ENCODE measurements at regions not wholly inside any gene's neighbourhood (a gene's known extent, or its start where the extent isn't known, plus 50 kb on each side); places are given as distances from the start of the nearest gene placed in this dataset.

- Histone ChIP-seq H2AFZ (ENCODE audit: low read depth, low read length) (no peak overlapping the region), H3K9me1 (ENCODE audit: control insufficient read depth, insufficient read depth, low read length) (no peaks in the 10 kb centered on the region), H3K4me1 (replicated peaks in 1 of 2; ENCODE audit: control insufficient read depth in 2 of 2, insufficient read depth in 2 of 2, low read length in 2 of 2) (peaks cover 11 to 55% of the 10 kb centered on the region in 2 experiments), H3K9ac (ENCODE audit: insufficient read depth in 1 of 2, low read depth in 2 of 2, low read length in 2 of 2) (peak overlapping the region in 1 of 2 experiments; percentile 41; a peak in 2 of 4 replicates), H3K4me2 (ENCODE audit: insufficient read depth, low read length) (peak overlapping the region; percentile 76), H3K4me3 (no peak overlapping the region), H3K27me3 (ENCODE audit: control insufficient read depth in 2 of 2, insufficient read depth in 2 of 2, low read length in 2 of 2) (no peaks in the 10 kb centered on the region), H3K27ac (ENCODE audit: extremely low read depth, low read depth, low read length) (peak overlapping the region; percentile 97), H3K79me2 (ENCODE audit: control insufficient read depth, insufficient read depth, low read length) (peaks cover 3% of the 10 kb centered on the region; the same call in 1 of the 3 replicates), H3K36me3 (ENCODE audit: control insufficient read depth, insufficient read depth, low read length) (no peaks in the 10 kb centered on the region), H3K9me3 (replicated peaks; ENCODE audit: control insufficient read depth, insufficient read depth, low read depth, low read length) (no peaks in the 10 kb centered on the region), H4K20me1 (replicated peaks; ENCODE audit: control insufficient read depth, insufficient read depth, low read length) (no peaks in the 10 kb centered on the region)
- in situ Hi-C loops (cut with MboI) = loop anchor here (5.0 kb wide), 2 partner anchors 58 to 67 kb away; no protein-coding TSS in a partner anchor
- ATAC-seq (no peak), DNase-seq (ENCODE audit: extremely low read depth in 1 of 4, low spot score in 3 of 4) (no peak), FAIRE-seq (no peak)
- 7% methylated on average over 2 of the region's 2 CpGs for WGBS (ENCODE audit: insufficient coverage, low coverage, missing lambda C conversion rate)
- BruUV-seq (replicated peaks) = no TSS peak
- intact Hi-C loops (cut with micrococcal nuclease) = loop anchor here (1.0 to 2.0 kb wide), 2 partner anchors 59 to 73 kb away; no protein-coding TSS in a partner anchor
- POLR2A ChIA-PET = interaction anchor here (0.6 to 2.6 kb wide), 12 partner anchors 9 to 353 kb away, joined by 3 to 9 read pairs (median 4); no protein-coding TSS in a partner anchor
- CTCF ChIA-PET (ENCODE audit: low intra/inter-chr PET ratio) = no interaction called here
- TF ChIP-seq KDM1A (IDR thresholded peaks at IDR 0.05) (no peak), ZNF232 (CRISPR knock-in tag; IDR thresholded peaks at IDR 0.05) (no peak), ETV1 (tag; conservative IDR thresholded peaks at IDR 0.05; ENCODE audit: low read depth) (no peak), NFRKB (IDR thresholded peaks at IDR 0.05; ENCODE audit: low read depth) (no peak), XRCC3 (IDR thresholded peaks at IDR 0.05) (no peak), NR2C2 (CRISPR knock-in tag; IDR thresholded peaks at IDR 0.05) (no peak), NR2C2 (tag; IDR thresholded peaks at IDR 0.05) (no peak), EZH2 (IDR thresholded peaks at IDR 0.05; ENCODE audit: borderline replicate concordance, low read depth, low read length) (no peak), ZSCAN29 (IDR thresholded peaks at IDR 0.05) (no peak), TEAD2 (tag; IDR thresholded peaks at IDR 0.05) (no peak), JUND (IDR thresholded peaks at IDR 0.05; ENCODE audit: borderline replicate concordance, low read depth, low read length) (no peak), JUND (tag; IDR thresholded peaks at IDR 0.05; ENCODE audit: borderline replicate concordance, low read depth, low read length) (no peak)
- TF ChIP-seq, protein P1, sequence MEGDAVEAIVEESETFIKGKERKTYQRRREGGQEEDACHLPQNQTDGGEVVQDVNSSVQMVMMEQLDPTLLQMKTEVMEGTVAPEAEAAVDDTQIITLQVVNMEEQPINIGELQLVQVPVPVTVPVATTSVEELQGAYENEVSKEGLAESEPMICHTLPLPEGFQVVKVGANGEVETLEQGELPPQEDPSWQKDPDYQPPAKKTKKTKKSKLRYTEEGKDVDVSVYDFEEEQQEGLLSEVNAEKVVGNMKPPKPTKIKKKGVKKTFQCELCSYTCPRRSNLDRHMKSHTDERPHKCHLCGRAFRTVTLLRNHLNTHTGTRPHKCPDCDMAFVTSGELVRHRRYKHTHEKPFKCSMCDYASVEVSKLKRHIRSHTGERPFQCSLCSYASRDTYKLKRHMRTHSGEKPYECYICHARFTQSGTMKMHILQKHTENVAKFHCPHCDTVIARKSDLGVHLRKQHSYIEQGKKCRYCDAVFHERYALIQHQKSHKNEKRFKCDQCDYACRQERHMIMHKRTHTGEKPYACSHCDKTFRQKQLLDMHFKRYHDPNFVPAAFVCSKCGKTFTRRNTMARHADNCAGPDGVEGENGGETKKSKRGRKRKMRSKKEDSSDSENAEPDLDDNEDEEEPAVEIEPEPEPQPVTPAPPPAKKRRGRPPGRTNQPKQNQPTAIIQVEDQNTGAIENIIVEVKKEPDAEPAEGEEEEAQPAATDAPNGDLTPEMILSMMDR (IDR thresholded peaks at IDR 0.05 in 2 of 3, conservative IDR thresholded peaks at IDR 0.05 in 1 of 3; ENCODE audit: insufficient read depth in 2 of 3, low read depth in 1 of 3, low read length in 3 of 3) = no peak
- TF ChIP-seq, protein P2, sequence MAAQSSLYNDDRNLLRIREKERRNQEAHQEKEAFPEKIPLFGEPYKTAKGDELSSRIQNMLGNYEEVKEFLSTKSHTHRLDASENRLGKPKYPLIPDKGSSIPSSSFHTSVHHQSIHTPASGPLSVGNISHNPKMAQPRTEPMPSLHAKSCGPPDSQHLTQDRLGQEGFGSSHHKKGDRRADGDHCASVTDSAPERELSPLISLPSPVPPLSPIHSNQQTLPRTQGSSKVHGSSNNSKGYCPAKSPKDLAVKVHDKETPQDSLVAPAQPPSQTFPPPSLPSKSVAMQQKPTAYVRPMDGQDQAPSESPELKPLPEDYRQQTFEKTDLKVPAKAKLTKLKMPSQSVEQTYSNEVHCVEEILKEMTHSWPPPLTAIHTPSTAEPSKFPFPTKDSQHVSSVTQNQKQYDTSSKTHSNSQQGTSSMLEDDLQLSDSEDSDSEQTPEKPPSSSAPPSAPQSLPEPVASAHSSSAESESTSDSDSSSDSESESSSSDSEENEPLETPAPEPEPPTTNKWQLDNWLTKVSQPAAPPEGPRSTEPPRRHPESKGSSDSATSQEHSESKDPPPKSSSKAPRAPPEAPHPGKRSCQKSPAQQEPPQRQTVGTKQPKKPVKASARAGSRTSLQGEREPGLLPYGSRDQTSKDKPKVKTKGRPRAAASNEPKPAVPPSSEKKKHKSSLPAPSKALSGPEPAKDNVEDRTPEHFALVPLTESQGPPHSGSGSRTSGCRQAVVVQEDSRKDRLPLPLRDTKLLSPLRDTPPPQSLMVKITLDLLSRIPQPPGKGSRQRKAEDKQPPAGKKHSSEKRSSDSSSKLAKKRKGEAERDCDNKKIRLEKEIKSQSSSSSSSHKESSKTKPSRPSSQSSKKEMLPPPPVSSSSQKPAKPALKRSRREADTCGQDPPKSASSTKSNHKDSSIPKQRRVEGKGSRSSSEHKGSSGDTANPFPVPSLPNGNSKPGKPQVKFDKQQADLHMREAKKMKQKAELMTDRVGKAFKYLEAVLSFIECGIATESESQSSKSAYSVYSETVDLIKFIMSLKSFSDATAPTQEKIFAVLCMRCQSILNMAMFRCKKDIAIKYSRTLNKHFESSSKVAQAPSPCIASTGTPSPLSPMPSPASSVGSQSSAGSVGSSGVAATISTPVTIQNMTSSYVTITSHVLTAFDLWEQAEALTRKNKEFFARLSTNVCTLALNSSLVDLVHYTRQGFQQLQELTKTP (IDR thresholded peaks at IDR 0.05; ENCODE audit: low read depth in 1 of 2, partially characterized antibody in 2 of 2) = no peak
Observed at GRCh38 chr10:92755725-92756124, 66.0 kb downstream of the HHEX start.

All from K562 (cell line).